Spleen (tissue), 7 donors: ENCODE measurements at regions not wholly inside any gene's neighbourhood (a gene's known extent, or its start where the extent isn't known, plus 50 kb on each side); places are given as distances from the start of the nearest gene placed in this dataset.

Experiments used
- CTCF ChIP-seq, 11 experiments: fragments of 200-600 bp in 7 of 11; fragments of 450-650 bp in 4 of 11; sonication (generic) in 4 of 11; IDR thresholded peaks in 8 of 11; conservative IDR thresholded peaks in 3 of 11; 1 replicate in 7 of 11; 2 replicates in 4 of 11; pipeline versions ENCODE4 v1.4.0 to v1.8.0; 2016 to 2021; ENCODE audit warnings: antibody characterized with exemption in 11 of 11, inconsistent platforms in 4 of 11, mild to moderate bottlenecking in 1 of 11
- POLR2A ChIP-seq, 3 donors: fragments of 450-650 bp; IDR thresholded peaks; one replicate each; pipeline ENCODE4 v1.5.1; 2017; ENCODE audit warnings: antibody characterized with exemption in 3 of 3, mild to moderate bottlenecking in 1 of 3
- POLR2AphosphoS5 ChIP-seq, 3 donors: sonication (generic); formaldehyde crosslinking; IDR thresholded peaks; one replicate each; pipeline ENCODE4 v1.5.1; 2017; ENCODE audit warnings: antibody characterized with exemption in 3 of 3
- donor health status: DM: no; HTN: no; CAD: no; lungs with moderate emphysema.
- donor health status: DM: no; HTN: no; CAD: no.
- donor health status: DM: no; HTN: no; CAD: no.

- TF ChIP-seq CTCF (IDR thresholded peaks at IDR 0.05 in 8 of 11, conservative IDR thresholded peaks at IDR 0.05 in 3 of 11): no peak
- no peak for TF ChIP-seq POLR2A (IDR thresholded peaks at IDR 0.05)
- TF ChIP-seq POLR2AphosphoS5 (IDR thresholded peaks at IDR 0.05): no peak
These were observed 82.3 kb upstream of the GCFC2 start for GRCh38 chr2:75792996-75793395.
